GM21619 (cell line): ENCODE measurements at regions not wholly inside any gene's neighbourhood (a gene's known extent, or its start where the extent isn't known, plus 50 kb on each side); places are given as distances from the start of the nearest gene placed in this dataset.

Source experiments
- ATAC-seq: cut with Tn5 transposase; IDR thresholded peaks from one replicate; pipeline ENCODE4 v1.9.1; 2021; ENCODE audit not compliant: unreplicated experiment

GRCh38 chr20:51104960-51105920, 82.3 kb upstream of the KCNG1 start:
- no peak for ATAC-seq

GRCh38 chr20:51100617-51101016, 77.7 kb upstream of the KCNG1 start:
- no peak for ATAC-seq

DNA sequence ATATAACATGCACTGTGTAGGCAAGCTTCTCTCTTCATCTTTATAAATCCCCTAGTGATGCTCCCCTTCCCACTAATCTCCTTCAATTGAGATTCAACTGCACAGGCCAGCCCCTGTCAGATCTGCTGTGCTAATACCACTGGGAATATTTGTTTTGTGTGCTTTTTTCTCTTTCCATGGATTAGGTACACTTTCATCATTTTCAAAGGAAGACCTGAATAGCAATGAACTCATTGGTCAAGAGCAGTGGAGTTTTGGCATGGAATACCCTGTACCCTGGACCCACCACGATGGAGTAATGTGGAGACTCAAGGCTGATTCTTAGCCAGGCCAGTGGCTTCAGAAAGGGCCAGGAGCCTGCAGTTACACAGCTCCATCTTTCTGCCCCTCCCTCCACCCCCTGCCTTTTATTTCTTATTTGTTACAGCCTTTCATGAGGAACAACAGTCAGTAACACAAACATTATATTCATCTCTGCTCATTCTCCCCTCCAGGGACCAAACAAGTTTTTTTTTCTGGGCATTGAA, 75.4 kb upstream of the KCNG1 start:
- ATAC-seq, result no peak

DNA sequence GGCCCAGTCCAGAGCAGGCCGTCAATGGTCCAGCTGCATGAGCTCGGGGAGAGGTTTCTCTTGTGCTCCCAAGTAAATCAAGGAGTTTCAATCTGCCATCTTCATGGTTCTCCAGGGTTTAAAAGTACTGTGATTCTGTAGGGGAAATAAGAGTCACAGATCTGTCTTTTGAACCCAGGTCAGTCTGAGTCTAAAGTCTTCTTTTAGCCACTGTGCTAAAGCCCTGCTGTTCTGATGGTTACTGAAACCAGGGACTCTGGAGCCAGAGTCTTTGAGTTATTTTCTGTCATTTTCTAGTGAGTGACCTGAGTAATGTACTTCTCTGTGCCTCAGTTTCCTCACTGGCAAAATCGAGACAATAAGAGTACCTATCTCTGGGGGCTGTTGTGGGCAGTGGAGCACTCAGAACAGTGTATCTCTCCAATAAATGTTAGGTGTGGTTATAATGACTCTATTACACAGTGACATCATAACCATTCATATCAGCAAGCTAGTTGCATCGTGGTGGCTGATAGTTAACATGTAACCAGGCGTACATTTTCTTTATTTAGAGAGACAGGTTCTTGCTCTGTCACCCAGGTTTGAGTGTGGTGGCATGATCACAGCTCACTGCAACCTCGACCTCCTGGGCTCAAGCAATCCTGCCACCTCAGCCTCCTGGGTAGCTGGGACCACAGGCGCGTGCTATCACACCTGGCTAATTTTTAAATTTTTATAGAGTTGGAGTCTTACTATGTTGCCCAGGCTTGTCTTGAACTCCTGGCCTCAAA, 74.6 kb upstream of the KCNG1 start:
- ATAC-seq, result no peak

- no peak for ATAC-seq
Observed at GRCh38 chr20:51096582-51097267, 73.8 kb upstream of the KCNG1 start.

DNA sequence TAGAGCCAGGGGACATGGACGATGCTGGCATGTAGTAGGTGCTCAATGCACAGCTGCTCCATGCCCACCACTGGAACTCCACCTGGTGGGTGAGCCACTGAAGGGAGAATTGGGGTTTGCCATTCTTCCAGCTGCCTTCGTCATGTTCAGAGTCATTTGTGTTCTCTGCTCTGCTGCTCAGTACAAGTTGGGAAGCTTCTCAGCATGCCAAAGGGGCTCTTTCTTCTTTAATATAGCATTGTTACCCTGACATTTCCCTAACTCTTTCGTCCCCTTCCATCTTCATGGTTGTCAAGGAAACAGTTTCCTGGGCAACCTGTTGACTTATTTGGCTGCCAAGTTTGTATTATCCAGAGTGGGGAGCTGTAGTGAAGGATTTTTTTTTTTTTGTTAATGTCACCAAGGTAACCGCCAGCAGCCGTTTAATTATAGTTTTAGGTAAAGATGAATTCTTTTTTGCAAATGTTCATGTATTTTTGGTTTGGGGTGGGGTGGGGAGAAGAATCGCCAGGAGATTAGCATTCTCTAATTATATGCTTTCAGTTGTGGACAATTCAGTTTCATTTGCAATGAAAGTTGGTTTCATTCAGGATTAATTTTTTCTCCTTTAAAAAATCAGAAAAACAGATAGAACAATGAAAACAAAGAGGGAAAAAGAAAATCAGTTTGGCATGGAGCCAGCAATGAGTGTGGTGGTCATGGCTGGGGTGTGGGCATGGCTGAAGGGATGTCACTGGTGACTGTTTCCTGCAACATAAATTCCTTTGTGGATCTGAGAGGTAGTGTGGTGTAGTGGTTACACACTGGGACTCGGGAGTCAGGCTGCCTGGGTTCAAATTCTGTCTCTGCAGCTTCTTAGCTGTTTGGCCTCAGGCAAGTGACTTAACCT, 73.0 kb upstream of the KCNG1 start:
- no peak for ATAC-seq

DNA sequence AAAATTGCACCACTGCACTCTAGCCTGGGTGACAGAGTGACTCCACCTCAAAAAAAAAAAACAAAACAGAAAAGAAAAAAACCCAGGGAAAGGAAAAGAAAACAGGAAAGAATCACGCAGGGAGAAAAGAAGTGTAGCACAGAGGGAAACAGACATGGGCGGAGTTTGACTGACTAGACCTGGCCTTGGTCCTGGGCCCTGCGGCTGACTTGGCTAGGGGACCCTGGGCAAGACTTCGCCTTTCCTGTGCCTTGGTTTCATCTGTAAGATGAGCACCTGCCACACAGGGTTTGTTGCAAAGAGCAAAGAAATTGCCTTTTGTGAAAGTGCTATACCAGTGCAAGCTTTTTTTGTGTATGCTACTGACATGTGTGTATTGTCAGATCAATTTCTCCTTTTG, 71.3 kb upstream of the KCNG1 start:
- no peak for ATAC-seq

DNA sequence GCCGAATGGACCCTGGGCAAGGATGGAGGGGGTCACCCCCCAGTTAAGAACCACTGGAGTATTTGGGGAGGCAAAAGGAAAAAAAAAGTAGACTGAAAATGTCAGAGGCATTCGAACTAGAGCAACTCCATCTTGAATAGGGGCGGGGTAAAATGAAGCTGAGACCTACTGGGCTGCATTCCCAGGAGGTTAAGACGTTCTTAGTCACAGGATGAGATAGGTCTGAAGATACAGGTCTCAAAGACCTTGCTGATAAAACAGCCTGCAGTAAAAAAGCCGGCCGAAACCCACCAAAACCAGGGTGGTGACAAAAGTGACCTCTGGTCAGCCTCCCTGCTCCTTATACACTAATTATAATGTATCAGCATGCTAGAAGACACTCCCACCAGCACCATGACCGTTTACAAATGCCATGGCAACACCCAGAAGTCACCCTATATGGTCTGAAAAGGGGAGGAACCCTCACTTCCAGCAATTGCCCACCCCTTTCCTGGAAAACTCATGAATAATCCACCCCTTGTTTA, 70.4 kb upstream of the KCNG1 start:
- ATAC-seq, result no peak

DNA sequence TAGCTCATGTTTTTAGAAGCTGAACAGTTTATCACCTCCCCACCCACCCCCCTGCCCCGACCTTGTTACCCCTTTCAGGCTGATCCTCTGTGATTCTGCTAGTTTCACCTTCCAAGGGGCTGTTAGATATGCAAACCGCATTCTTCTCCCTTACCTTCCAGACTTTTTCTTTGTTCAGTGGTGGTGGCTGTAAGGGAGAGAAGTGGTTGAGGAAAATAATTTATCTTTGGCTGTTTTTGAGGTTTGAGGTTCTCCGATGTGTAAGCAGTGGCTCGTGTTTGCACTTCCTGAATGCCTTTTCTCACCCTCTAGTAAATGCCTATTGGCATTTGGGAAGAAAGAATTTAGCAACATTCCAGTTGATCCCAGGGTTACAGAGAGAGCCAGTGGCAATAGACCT, 69.4 kb upstream of the KCNG1 start:
- no peak for ATAC-seq

DNA sequence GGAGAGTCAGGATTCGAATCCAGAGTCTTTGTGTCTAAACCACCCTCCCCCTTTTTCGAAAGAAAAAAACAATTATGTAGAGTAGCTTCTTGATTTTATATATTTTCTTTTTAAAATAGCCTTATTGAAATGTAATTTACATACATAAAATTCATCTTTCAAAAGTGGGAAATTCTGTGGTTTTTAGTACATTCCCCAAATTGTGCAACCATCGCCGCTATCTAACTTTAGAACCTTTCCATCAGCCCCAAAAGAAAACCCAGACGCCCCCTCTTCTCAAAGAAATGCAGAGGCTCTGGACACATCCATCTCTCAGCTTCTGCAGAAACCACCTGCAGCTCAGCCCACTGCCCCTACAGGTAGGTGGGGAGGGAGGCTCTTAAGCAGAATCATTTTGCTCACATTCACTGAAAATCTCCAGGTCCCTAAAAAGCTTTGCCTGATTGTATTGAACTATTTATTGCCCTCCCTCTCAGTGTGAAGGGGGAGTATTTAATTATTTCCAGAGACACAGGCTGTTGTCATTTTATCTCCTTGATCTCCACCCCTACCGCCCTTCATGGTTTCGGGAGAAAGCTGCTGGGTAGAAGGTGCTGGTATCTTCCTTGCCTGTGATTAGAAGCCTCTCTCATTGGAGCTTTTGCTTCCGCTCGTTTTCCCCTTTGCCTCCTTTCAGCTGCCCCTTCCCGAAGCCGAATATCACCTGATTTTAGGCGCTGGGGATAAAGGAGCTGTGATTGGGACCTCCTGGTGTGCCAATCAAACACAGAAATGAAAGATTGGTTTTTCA, 68.7 kb upstream of the KCNG1 start:
- no peak for ATAC-seq

DNA sequence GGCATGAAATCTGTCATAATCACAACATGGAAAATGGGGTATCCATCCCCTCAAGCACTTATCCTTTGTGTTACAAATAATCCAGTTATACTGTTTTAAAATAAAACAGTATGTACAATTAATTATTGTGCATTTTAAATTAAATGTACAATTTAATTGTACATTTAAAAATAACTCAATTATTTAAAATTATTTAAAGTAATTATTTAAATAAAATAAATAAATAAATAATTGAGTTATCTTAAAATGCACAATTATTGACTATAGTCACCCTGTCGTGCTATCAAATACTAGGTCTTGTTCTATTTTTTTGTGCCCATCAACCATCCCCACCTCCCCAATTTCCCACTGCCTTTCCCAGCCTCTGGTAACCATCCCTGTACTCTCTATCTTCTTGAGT, 66.9 kb upstream of the KCNG1 start:
- no peak for ATAC-seq

DNA sequence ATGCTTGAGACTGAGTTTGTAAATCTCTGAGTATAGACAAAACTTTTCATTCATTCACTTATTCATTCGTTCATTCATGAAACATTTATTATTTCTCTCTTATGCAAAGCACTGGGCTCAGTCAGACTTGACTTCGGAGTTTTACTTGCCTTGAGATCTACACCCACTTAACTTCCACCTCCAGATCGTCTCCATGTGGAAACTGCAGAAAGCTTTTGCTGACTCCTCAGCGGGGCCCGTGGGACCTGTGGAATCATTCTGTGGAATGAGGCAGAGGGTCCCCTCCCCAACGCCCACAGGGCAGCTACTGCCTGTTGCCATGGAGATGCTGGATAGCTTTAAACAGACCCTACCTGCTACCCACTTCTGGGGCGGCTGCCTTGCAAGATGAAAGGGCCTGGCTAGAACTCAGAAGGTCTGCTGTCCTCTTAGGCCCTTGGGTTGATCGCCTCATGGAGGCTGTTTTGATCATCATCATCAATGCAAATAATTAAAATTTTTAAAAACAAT, 66.4 kb upstream of the KCNG1 start:
- no peak for ATAC-seq

GRCh38 chr20:51087266-51087665, 64.4 kb upstream of the KCNG1 start:
- no peak for ATAC-seq

DNA sequence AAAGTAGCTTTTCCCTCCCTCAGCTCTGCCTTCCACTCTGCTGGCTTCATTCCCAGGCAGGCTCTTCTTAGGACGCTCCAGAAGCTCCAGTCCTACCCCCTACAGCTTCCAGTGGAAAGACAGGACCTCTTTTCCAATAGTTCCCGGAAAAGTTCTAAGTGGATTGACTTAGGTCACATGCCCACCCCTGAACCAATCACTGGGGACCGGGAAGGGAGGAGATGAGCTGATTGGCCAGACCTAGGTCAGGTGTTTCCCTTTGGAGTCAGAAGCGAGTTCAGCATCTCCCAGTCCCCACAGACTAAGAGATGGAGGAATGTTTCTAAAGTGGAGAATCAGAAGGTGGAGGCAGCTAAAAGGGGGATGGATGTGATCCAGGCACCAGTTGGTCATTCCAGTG, 62.9 kb upstream of the KCNG1 start:
- ATAC-seq, result no peak

- ATAC-seq, result no peak
Observed at GRCh38 chr20:51084593-51085377, 61.9 kb upstream of the KCNG1 start.

DNA sequence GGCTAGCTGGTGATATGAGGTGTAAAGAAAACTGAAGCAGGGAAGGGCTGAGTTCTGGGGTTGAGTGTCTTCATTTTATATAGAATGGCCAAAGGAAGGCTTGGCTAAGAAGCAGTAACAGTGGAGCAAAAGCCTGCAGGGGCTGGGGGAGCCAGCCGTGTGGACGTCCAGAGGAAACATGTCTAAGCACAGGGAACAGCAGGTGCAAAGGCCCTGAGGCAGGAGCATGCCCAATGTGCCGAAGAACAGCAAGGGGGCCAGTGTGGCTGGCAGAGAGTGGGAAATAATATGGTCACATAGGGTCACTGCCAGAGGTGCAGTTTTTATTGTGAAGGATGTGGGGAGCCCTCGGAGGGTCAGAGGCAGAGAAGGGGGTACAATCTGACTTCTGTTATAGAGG, 60.5 kb upstream of the KCNG1 start:
- no peak for ATAC-seq

GRCh38 chr20:51082988-51083387, 60.1 kb upstream of the KCNG1 start:
- no peak for ATAC-seq

DNA sequence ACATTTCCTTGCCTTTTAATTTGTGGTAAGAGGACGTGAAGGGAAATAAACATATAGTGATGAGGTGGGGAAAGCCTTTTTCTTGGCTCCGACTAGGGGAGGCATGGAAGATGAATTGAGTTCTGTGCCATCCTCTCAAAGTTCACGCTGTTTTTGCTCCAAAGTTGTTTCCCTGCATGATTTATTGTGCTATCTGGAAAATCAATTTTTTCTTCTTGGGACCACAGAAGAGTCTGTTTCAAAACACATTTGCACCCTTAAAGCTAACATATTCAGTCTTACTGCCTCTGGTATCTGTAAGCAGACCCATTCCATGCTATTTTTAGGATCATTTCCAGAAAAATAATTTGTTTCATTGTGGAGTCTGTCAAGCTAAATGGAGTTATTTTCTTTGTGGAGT, 57.6 kb upstream of the KCNG1 start:
- no peak for ATAC-seq
